GM12873 (cell line): ENCODE measurements at regions not wholly inside any gene's neighbourhood (a gene's known extent, or its start where the extent isn't known, plus 50 kb on each side); places are given as distances from the start of the nearest gene placed in this dataset.

Experiments used
- CTCF ChIP-seq: IDR thresholded peaks from 2 replicates; pipeline ENCODE4 v1.5.1; 2012; ENCODE audit warnings: low read depth, mild to moderate bottlenecking, moderate library complexity, low read length, control low read depth; ENCODE audit not compliant: insufficient read depth; ENCODE audit errors: missing control alignments

DNA sequence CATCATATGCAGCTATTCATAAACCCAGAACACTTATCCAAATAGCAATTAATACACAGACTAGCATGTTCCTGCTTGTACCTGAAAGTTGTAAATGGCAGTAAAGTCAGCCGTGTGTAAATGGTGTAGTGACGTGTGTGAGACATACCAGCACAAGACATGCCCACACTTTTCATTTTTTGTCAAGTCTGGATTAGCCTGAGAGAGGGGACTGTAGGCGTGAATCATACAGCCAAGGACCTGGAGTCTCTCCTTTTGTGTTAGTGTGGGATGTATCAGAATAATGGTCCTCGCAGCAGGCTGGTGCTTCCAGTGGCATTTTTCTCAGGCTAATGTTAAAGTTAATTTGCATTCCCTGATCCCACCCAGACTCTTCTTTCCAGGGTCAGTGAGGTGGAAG lies 116.8 kb upstream of the BMAL1 start:
- no peak for TF ChIP-seq CTCF

DNA sequence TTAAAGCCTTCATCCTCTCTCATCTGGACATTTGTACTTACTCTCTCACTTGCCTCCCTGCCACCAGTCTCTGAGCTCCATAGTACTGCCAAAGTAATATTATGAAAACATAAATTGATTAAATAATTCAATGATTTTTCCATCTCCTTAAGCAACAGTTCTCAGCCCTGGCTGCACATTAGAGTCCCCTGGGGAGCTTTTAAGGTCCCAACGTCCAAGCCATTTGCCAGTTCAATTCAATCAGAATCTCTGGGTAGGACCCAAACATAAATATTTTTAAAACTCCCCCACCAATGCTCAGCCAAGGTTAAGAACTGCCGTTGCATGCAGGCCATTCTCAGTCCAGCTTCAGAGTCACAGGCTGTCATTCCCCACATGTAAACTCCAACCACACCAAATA lies 114.4 kb upstream of the BMAL1 start:
- no peak for TF ChIP-seq CTCF

DNA sequence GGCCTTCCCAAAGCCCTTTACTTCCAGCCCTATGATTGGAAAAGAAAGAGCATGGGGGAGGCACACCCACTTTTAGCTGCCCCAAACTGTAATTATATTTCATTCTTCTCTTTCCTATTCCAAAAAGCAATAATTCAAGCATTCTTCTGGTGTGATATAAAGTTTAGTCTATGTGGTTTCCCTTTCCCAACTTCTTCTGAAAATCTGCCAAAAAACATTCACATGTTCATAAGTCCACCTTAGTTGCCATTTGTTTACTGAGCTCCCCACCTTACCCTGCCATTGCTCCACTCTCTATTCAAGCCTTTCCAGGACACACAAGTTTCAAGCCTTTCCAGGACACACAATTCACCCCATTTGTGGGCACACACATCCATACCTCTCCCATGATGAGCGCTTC lies 111.6 kb upstream of the BMAL1 start:
- TF ChIP-seq CTCF = no peak

DNA sequence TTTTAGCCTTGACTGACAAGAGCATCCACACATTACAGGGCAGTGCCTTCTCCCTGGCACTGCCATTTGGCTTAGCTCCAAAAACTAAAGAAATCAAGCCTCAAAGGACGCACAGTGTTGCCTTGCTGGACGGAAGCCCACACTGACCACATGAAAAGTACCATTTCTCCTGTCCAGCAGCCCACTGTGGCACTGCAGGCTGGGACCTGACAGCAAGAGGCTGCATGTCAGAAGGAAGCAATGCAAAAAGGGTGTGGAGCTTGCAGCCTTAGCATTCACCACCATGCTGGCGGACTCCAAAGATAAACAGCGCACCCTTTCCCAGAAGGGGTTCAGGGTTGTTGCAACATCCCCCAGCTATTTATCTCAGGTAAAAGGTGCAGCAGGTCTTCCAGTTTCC lies 109.3 kb upstream of the BMAL1 start:
- no peak for TF ChIP-seq CTCF

GRCh38 chr11:13169709-13170108 lies 107.9 kb upstream of the BMAL1 start:
- no peak for TF ChIP-seq CTCF

DNA sequence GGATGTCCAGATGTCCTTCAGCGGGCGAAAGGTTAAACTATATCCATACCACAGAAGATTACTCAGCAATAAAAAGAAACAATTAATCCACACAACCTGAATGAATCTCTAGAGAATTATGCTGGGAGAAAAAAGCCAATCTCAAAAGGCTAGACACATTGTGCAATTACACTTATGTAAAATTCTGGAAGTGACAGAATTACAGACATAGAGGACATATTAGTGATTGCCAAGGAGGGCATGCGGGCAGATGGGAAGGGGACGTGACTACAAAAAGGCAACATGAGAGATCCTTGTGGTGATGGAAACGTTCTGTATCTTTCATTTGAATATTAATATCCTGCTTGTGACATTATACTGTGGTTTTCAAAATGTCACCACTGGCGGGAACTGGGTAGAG lies 103.5 kb upstream of the BMAL1 start:
- no peak for TF ChIP-seq CTCF

DNA sequence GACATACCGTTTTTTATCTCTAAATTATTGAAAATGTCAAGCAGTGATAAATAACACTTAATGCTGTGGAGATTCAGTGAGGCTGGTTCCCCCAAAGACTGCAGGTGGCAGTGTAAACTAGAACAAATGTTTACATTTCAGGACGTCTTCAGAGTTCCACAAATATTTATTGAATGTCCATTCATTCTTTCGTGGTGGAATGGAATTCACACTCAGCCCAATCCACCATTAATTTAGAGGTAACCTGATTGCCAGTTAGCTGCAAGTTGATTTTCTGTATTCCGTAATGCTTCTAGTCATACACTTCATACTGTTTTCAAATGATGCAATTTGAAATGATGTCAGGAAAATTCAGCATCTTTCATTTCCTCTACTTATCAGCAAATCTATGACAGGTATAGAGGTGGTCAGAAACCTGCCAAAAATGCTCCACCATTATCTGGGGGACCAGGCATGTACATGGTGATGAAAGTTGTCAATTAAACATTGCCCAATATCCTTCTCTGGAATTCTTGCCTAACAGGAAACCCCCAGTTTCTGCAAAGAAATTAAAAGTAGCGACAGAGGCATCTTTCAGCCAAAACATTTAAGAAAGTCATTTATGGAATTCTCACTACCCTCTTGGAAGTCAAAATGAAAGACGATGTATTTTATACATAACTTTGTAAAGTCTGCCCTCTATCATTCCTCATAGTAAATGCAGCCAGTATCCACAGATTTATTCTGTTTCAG lies 94.3 kb upstream of the BMAL1 start:
- peak; percentile 48 for TF ChIP-seq CTCF

DNA sequence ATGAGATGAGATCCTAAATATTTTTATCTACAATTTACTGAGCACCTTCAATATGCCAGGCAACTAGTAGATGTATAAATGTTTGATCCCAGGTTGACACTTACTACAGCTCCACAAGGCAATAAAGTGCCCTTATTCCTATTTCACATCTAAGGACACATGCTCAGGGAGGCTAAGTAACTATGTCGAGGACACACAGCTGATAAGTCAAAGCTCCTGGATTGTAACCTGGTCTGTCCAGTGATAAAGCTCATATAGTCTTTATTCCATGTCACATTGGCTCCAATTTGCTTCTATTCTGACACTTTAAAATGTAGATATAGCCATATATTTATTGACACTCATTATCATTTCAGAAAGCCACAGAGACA lies 93.8 kb upstream of the BMAL1 start:
- TF ChIP-seq CTCF = no peak
